Endothelial cell of umbilical vein (primary cell): ENCODE measurements at regions not wholly inside any gene's neighbourhood (a gene's known extent, or its start where the extent isn't known, plus 50 kb on each side); places are given as distances from the start of the nearest gene placed in this dataset.

Experiments used
- BruUV-seq: library from RNA; stranded (reverse); fragments of 400-500 nt; replicated peaks from 2 replicates; lab custom pipeline; 2021; lab: Mats Ljungman, UMichigan
- CTCF ChIA-PET: fragments of 300-600, 350-600 bp; sonication (Branson Sonifier 250); formaldehyde crosslinking; loops from one replicate; lab custom pipeline; 2021; ENCODE audit warnings: antibody characterized with exemption, inconsistent platforms; lab: Charles Lee
- POLR2A ChIA-PET: fragments of 300-600, 350-600 bp; sonication (Branson Sonifier 250); formaldehyde crosslinking; loops from one replicate; lab custom pipeline; 2021; ENCODE audit warnings: antibody characterized with exemption, inconsistent platforms; lab: Charles Lee
- DNase-seq: peaks from one replicate; pipeline ENCODE4 v3.0.0-alpha.2; 2011; ENCODE audit warnings: low read depth, low spot score
- FAIRE-seq: peaks from 2 replicates; lab custom pipeline; 2011; peaks lifted over from hg19 to GRCh38; lab: Jason Lieb, UNC
- H2AFZ ChIP-seq: 2 replicates; pipeline ENCODE4 v1.6.0; 2012; ENCODE audit warnings: low read depth, low read length, control low read depth, inconsistent platforms
- H3K27ac ChIP-seq: 2 replicates; pipeline ENCODE4 v1.5.1; 2011; ENCODE audit warnings: low read depth, mild to moderate bottlenecking, control low read depth, low read length, moderate library complexity; ENCODE audit not compliant: insufficient read depth
- H3K27me3 ChIP-seq, 2 experiments: 2 replicates each; pipeline versions ENCODE4 v1.6.0 to v1.6.1; 2011; ENCODE audit warnings: low read length in 2 of 2, mixed read lengths in 1 of 2; ENCODE audit not compliant: control insufficient read depth in 2 of 2, insufficient read depth in 2 of 2
- H3K36me3 ChIP-seq, 2 experiments: 2 replicates in 1 of 2; 3 replicates in 1 of 2; pipeline ENCODE4 v1.5.1; 2011; ENCODE audit warnings: low read length in 2 of 2, mild to moderate bottlenecking in 1 of 2, moderate library complexity in 1 of 2; ENCODE audit not compliant: control insufficient read depth in 2 of 2, insufficient read depth in 2 of 2; ENCODE audit errors: extremely low read depth in 1 of 2
- H3K4me1 ChIP-seq: 3 replicates; pipeline ENCODE4 v1.5.1; 2011; ENCODE audit warnings: mild to moderate bottlenecking, low read length; ENCODE audit not compliant: control insufficient read depth, insufficient read depth; ENCODE audit errors: extremely low read depth
- H3K4me2 ChIP-seq: 2 replicates; pipeline ENCODE4 v1.6.1; 2011; ENCODE audit warnings: low read length, control low read depth, mixed read lengths; ENCODE audit not compliant: insufficient read depth
- H3K4me3 ChIP-seq, 3 experiments: fragments of 200-600 bp in 1 of 3; sonication (generic), shearing (Covaris generic) in 1 of 3; replicated peaks in 1 of 3; 2 replicates each; pipeline ENCODE4 v1.5.1; 2011 to 2016; ENCODE audit warnings: control low read depth in 3 of 3, low read length in 3 of 3, mild to moderate bottlenecking in 2 of 3, inconsistent platforms in 1 of 3, low read depth in 1 of 3, moderate library complexity in 1 of 3; ENCODE audit not compliant: insufficient read depth in 1 of 3
- H3K79me2 ChIP-seq: 2 replicates; pipeline ENCODE4 v1.6.0; 2012; ENCODE audit warnings: low read length, inconsistent platforms; ENCODE audit not compliant: control insufficient read depth, insufficient read depth
- H3K9ac ChIP-seq: replicated peaks from 2 replicates; pipeline ENCODE3; 2011; ENCODE audit warnings: low read length, control low read depth; ENCODE audit not compliant: insufficient read depth; ENCODE audit errors: extremely low read depth
- H3K9me1 ChIP-seq: replicated peaks from 3 replicates; pipeline ENCODE4 v1.6.0; 2011; ENCODE audit warnings: mild to moderate bottlenecking, low read length; ENCODE audit not compliant: control insufficient read depth, insufficient read depth; ENCODE audit errors: extremely low read depth
- H3K9me3 ChIP-seq: replicated peaks from 2 replicates; pipeline ENCODE4 v1.5.1; 2012; ENCODE audit warnings: low read length, inconsistent platforms; ENCODE audit not compliant: control insufficient read depth, insufficient read depth
- H4K20me1 ChIP-seq: replicated peaks from 2 replicates; pipeline ENCODE3; 2011; ENCODE audit warnings: mild to moderate bottlenecking, low read length; ENCODE audit not compliant: control insufficient read depth, insufficient read depth; ENCODE audit errors: extremely low read depth
- CTCF ChIP-seq, 2 donors: IDR thresholded peaks; 1 replicate in 1 of 2; 2 replicates in 1 of 2; pipeline ENCODE4 v1.5.1; 2011; ENCODE audit warnings: low read length in 2 of 2, mild to moderate bottlenecking in 2 of 2, moderate library complexity in 2 of 2, control low read depth in 1 of 2, inconsistent platforms in 1 of 2, low read depth in 1 of 2; ENCODE audit not compliant: insufficient read depth in 1 of 2; ENCODE audit errors: extremely low read depth in 1 of 2
- EZH2 ChIP-seq: IDR thresholded peaks from 2 replicates; pipeline ENCODE4 v1.6.1; 2012; ENCODE audit warnings: borderline replicate concordance, low read depth, mild to moderate bottlenecking, moderate library complexity, low read length, inconsistent platforms; ENCODE audit not compliant: severe bottlenecking
- FOS ChIP-seq: IDR thresholded peaks from 2 replicates; pipeline ENCODE4 v1.6.1; 2011; ENCODE audit warnings: mild to moderate bottlenecking, low read length, moderate library complexity, borderline replicate concordance; ENCODE audit not compliant: insufficient read depth
- GATA2 ChIP-seq: IDR thresholded peaks from 2 replicates; pipeline ENCODE4 v1.7.0; 2011; ENCODE audit warnings: low read depth, mild to moderate bottlenecking, moderate library complexity, mixed read lengths, low read length; ENCODE audit not compliant: insufficient read length, insufficient read depth
- JUN ChIP-seq: IDR thresholded peaks from 2 replicates; pipeline ENCODE4 v1.6.1; 2011; ENCODE audit warnings: borderline replicate concordance, low read depth; ENCODE audit not compliant: insufficient read length, insufficient read depth
- MYC ChIP-seq: IDR thresholded peaks from one replicate; pipeline ENCODE4 v1.6.1; 2011; ENCODE audit warnings: mild to moderate bottlenecking, low read depth, low read length
- POLR2A ChIP-seq: IDR thresholded peaks from 2 replicates; pipeline ENCODE4 v1.6.1; 2012; ENCODE audit warnings: low read depth, mild to moderate bottlenecking, control low read depth, low read length
- POLR2AphosphoS5 ChIP-seq: IDR thresholded peaks from 2 replicates; pipeline ENCODE4 v1.6.1; 2012; ENCODE audit warnings: low read depth, mild to moderate bottlenecking, control low read depth, low read length, moderate library complexity; ENCODE audit not compliant: insufficient read depth
- dilution Hi-C: fragments of 300-500 bp; cut with MboI; formaldehyde crosslinking; loops from one replicate; pipeline ENCODE4 v1.15.0; 2019; ENCODE audit warnings: low sequenced_read_pairs; ENCODE audit not compliant: extremely low pct_ligation_motif_present
- intact Hi-C: fragments of 100-400 bp; cut with micrococcal nuclease; formaldehyde crosslinking; loops from one replicate; pipeline ENCODE4 v1.10.0; 2022
- TF ChIP-seq, protein P1 (sequence below): IDR thresholded peaks from 2 replicates; pipeline ENCODE4 v1.6.1; 2011; ENCODE audit not compliant: insufficient read depth, insufficient read length

DNA sequence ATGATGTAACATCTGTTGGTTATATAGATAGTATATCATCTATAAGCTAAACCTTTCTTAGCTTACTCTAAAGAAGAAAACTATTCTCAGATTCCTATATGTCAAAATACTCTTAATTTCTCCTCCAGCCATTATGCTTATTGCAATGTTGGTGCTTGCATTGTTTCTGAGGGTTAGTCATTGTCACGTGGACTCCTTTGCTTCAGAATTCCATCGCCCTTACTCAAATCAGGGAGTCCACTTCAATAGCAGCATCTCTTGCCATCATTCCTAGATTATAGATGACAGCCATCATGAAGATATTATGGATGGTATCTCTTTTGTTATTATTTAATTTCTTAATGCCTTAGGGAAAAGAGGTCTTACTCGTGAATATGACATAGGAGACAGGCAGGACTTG is 776.1 kb downstream of the TENT5A start:
- Histone ChIP-seq H3K4me2 (no peak overlapping the region), H3K9ac (no peak overlapping the region), H3K79me2 (no peaks in the 10 kb centered on the region), H4K20me1 (no peaks in the 10 kb centered on the region), H3K36me3 (no peaks in the 10 kb centered on the region), H3K9me1 (no peaks in the 10 kb centered on the region), H2AFZ (no peak overlapping the region), H3K9me3 (no peaks in the 10 kb centered on the region), H3K27me3 (no peaks in the 10 kb centered on the region), H3K4me1 (no peaks in the 10 kb centered on the region), H3K4me3 (no peak overlapping the region), H3K27ac (no peak overlapping the region)
- ChIA-PET POLR2A (no interaction called here), CTCF (no interaction called here)
- BruUV-seq = no TSS peak
- no peak for DNase-seq
- TF ChIP-seq GATA2 = no peak
- no peak for TF ChIP-seq JUN
- no peak for TF ChIP-seq FOS
- TF ChIP-seq POLR2AphosphoS5 = no peak
- TF ChIP-seq MYC = no peak
- TF ChIP-seq, protein P1, sequence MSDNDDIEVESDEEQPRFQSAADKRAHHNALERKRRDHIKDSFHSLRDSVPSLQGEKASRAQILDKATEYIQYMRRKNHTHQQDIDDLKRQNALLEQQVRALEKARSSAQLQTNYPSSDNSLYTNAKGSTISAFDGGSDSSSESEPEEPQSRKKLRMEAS = no peak
- no peak for TF ChIP-seq CTCF (IDR thresholded peaks at IDR 0.05; ENCODE audit: extremely low read depth in 1 of 2, insufficient read depth in 1 of 2, low read depth in 1 of 2, low read length in 2 of 2)
- TF ChIP-seq POLR2A = no peak
- no peak for TF ChIP-seq EZH2
- dilution Hi-C loops = no loop called here
- intact Hi-C loops = no loop called here
- no peak for FAIRE-seq
